Thyroid gland (tissue), 4 donors: ENCODE measurements at regions not wholly inside any gene's neighbourhood (a gene's known extent, or its start where the extent isn't known, plus 50 kb on each side); places are given as distances from the start of the nearest gene placed in this dataset.
"Not testable (repeated sequence)": the region's sequence is repeated elsewhere in the genome, so short reads cannot be mapped to it uniquely, and the experiment has no call there.

Source experiments
- POLR2A ChIP-seq, 2 donors: fragments of 450-650 bp; IDR thresholded peaks; one replicate each; pipeline ENCODE4 v1.6.1; 2017; ENCODE audit warnings: antibody characterized with exemption in 2 of 2, mild to moderate bottlenecking in 2 of 2, moderate library complexity in 1 of 2
- TF ChIP-seq, protein P1 (sequence below), 6 experiments: fragments of 200-600 bp in 3 of 6; fragments of 450-650 bp in 3 of 6; sonication (generic) in 3 of 6; IDR thresholded peaks; one replicate each; pipeline ENCODE4 v1.5.1; 2016 to 2019; ENCODE audit warnings: antibody characterized with exemption in 6 of 6, mild to moderate bottlenecking in 2 of 6, inconsistent platforms in 1 of 6, moderate library complexity in 1 of 6

GRCh38 chr2:87693882-87694281 lies 54.0 kb upstream of the PLGLB2 start:
- TF ChIP-seq, protein P1, sequence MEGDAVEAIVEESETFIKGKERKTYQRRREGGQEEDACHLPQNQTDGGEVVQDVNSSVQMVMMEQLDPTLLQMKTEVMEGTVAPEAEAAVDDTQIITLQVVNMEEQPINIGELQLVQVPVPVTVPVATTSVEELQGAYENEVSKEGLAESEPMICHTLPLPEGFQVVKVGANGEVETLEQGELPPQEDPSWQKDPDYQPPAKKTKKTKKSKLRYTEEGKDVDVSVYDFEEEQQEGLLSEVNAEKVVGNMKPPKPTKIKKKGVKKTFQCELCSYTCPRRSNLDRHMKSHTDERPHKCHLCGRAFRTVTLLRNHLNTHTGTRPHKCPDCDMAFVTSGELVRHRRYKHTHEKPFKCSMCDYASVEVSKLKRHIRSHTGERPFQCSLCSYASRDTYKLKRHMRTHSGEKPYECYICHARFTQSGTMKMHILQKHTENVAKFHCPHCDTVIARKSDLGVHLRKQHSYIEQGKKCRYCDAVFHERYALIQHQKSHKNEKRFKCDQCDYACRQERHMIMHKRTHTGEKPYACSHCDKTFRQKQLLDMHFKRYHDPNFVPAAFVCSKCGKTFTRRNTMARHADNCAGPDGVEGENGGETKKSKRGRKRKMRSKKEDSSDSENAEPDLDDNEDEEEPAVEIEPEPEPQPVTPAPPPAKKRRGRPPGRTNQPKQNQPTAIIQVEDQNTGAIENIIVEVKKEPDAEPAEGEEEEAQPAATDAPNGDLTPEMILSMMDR (IDR thresholded peaks at IDR 0.05) = not testable (repeated sequence)
- TF ChIP-seq POLR2A (IDR thresholded peaks at IDR 0.05) = not testable (repeated sequence)
